ENCODE measurements at regions not wholly inside any gene's neighbourhood (a gene's known extent, or its start where the extent isn't known, plus 50 kb on each side); places are given as distances from the start of the nearest gene placed in this dataset.
A peak's percentile ranks its signal among the peaks of the same experiment; 100 is the strongest.
"Not testable (repeated sequence)": the region's sequence is repeated elsewhere in the genome, so short reads cannot be mapped to it uniquely, and the experiment has no call there.

GRCh38 chr4:181896614-181897013, 346.6 kb upstream of the TENM3 start:
- Histone ChIP-seq H3K4me3 (ENCODE audit: insufficient read depth, low read depth, low read length) (no peak overlapping the region), H3K27me3 (ENCODE audit: control insufficient read depth, insufficient read depth, low read length) (no peaks in the 10 kb centered on the region), H3K36me3 (replicated peaks; ENCODE audit: control insufficient read depth, insufficient read depth, low read length) (no peaks in the 10 kb centered on the region)
- no peak for DNase-seq

DNA sequence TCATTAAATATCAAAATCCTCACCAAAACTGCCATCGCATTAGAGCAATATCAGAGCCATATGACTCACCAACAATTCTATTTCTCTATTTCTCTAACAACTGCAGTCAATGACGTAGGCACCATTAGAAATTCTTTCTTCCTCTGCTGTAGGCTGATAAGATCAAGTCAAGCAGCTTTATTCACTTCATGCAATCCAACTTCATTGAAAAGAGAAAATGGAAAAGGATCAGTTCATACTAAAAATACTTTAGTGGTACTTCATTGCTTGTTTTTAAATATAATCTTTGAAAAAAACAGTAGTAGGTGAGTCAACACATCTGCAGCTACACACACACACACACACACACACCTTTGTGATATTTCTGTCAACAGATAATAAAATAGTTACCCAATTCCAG, 345.3 kb upstream of the TENM3 start:
- DNase-seq, result no peak
- H3K27me3 ChIP-seq (ENCODE audit: control insufficient read depth, insufficient read depth, low read length), result no peaks in the 10 kb centered on the region
- H3K4me3 ChIP-seq (ENCODE audit: insufficient read depth, low read depth, low read length), result no peak overlapping the region
- H3K36me3 ChIP-seq (replicated peaks; ENCODE audit: control insufficient read depth, insufficient read depth, low read length), result no peaks in the 10 kb centered on the region

DNA sequence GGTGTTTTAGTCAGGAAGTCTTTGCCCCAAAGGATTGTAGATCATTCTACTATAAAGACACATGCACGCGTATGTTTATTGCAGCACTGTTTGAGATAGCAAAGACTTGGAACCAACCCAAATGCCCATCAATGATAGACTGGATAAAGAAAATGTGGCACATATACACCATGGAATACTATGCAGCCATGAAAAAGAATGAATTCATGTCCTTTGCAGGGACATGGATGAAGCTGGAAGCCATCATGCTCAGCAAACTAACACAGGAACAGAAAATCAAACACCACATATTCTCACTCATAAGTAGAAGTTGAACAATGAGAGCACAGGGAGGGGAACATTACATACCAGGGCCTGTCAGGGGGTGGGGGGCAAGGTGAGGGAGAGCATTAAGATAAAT, 340.8 kb upstream of the TENM3 start:
- not testable (repeated sequence) for H3K4me3 ChIP-seq (ENCODE audit: insufficient read depth, low read depth, low read length); H3K36me3 ChIP-seq (replicated peaks; ENCODE audit: control insufficient read depth, insufficient read depth, low read length); DNase-seq

DNA sequence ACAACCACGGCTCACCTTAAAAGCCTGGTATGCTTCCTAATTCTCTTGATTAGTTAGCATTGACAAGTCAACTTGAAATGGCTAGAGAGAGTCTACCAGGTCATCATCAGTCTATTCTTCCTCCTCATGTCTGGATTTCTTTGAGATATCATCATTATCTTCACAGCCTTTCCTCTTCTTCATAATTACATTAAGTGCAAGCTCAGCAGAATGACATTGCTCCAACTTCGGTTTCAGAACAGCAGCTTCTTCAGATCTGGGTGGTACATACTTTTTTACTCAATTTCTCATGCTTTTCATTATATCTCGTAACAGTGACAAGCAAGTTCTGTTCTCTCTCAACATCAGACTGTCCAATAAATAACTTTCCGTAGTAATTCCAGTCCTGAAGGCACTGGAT, 337.5 kb upstream of the TENM3 start:
- no peak overlapping the region for H3K4me3 ChIP-seq (ENCODE audit: insufficient read depth, low read depth, low read length)
- no peaks in the 10 kb centered on the region for H3K27me3 ChIP-seq (ENCODE audit: control insufficient read depth, insufficient read depth, low read length)
- no peaks in the 10 kb centered on the region for H3K36me3 ChIP-seq (replicated peaks; ENCODE audit: control insufficient read depth, insufficient read depth, low read length)
- no peak for DNase-seq

More for the DNA sequence above, 340.8 kb upstream of the TENM3 start:
- not testable (repeated sequence) for H3K27me3 ChIP-seq (ENCODE audit: control insufficient read depth, insufficient read depth, low read length)

DNA sequence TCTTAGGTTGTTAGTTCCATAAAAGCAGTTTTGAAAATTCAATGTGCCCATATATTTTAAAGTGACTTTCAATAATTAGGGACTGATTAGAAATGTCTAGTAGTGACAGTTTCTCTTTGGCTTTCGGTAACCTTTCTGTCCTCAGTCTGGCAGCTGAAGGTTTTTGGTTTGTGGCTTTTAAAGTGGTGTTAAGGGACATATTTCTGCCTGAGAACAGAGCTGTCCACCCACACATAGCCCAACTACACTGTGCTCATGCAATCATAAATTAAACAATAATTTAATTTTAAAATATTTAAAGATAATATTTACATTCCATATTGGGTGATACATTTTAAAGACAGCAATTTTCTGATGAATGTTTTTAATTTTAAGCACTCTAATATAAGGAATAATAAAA, 335.0 kb upstream of the TENM3 start:
- Histone ChIP-seq H3K27me3 (ENCODE audit: control insufficient read depth, insufficient read depth, low read length) (no peaks in the 10 kb centered on the region), H3K4me3 (ENCODE audit: insufficient read depth, low read depth, low read length) (no peak overlapping the region), H3K36me3 (replicated peaks; ENCODE audit: control insufficient read depth, insufficient read depth, low read length) (no peaks in the 10 kb centered on the region)
- no peak for DNase-seq

DNA sequence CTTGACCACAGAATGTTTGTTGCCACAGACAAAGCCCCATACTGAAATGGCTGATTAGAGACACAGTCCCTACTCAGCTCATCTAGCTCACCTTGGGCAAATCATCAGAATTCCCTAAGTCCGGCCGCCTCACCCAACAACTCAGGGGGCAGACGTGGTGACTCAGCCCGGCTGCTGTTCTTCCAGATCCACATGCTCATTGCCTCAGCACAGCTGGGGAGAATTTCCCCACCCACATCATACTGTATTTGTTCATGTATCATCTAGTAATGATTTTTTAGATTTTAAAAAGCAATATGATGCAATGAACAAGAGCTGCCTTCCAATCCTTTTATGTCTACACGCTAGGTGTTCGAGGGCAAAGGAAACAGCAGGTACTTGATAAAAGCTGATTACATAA, 333.8 kb upstream of the TENM3 start:
- no peaks in the 10 kb centered on the region for H3K27me3 ChIP-seq (ENCODE audit: control insufficient read depth, insufficient read depth, low read length)
- no peak for DNase-seq
- H3K36me3 ChIP-seq (replicated peaks; ENCODE audit: control insufficient read depth, insufficient read depth, low read length), result no peaks in the 10 kb centered on the region
- no peak overlapping the region for H3K4me3 ChIP-seq (ENCODE audit: insufficient read depth, low read depth, low read length)

- no peak for DNase-seq
Measured at GRCh38 chr4:181911420-181911819, 331.8 kb upstream of the TENM3 start.

GRCh38 chr4:181933471-181933870, 309.7 kb upstream of the TENM3 start:
- H3K4me3 ChIP-seq (ENCODE audit: insufficient read depth, low read depth, low read length), result no peak overlapping the region
- DNase-seq, result no peak
- no peaks in the 10 kb centered on the region for H3K36me3 ChIP-seq (replicated peaks; ENCODE audit: control insufficient read depth, insufficient read depth, low read length)
- no peaks in the 10 kb centered on the region for H3K27me3 ChIP-seq (ENCODE audit: control insufficient read depth, insufficient read depth, low read length)

More at GRCh38 chr4:181911420-181911819, 331.8 kb upstream of the TENM3 start:
- H3K36me3 ChIP-seq (replicated peaks; ENCODE audit: control insufficient read depth, insufficient read depth, low read length), result no peaks in the 10 kb centered on the region
- no peaks in the 10 kb centered on the region for H3K27me3 ChIP-seq (ENCODE audit: control insufficient read depth, insufficient read depth, low read length)
- no peak overlapping the region for H3K4me3 ChIP-seq (ENCODE audit: insufficient read depth, low read depth, low read length)

DNA sequence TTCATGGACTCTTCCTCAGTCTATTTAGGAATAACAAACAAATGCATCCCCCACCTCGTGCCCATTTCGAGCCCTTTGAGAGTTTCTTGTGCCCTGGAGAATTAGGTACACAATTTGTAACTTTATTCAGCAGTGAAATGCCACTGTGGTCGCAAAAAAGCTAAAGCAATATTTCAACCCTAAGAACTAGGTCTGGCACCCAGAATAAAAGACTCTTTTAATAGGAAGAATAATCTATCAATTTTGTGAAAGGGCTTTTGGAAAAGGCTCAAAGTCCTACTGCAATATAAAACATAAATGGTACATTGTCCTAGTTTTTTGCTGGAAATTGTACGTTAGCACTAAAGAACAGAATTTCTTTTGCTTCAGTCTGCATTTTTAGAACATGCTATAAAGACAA, 304.6 kb upstream of the TENM3 start:
- Histone ChIP-seq H3K4me3 (ENCODE audit: insufficient read depth, low read depth, low read length) (no peak overlapping the region), H3K36me3 (replicated peaks; ENCODE audit: control insufficient read depth, insufficient read depth, low read length) (no peaks in the 10 kb centered on the region), H3K27me3 (ENCODE audit: control insufficient read depth, insufficient read depth, low read length) (no peaks in the 10 kb centered on the region)
- DNase-seq, result no peak

DNA sequence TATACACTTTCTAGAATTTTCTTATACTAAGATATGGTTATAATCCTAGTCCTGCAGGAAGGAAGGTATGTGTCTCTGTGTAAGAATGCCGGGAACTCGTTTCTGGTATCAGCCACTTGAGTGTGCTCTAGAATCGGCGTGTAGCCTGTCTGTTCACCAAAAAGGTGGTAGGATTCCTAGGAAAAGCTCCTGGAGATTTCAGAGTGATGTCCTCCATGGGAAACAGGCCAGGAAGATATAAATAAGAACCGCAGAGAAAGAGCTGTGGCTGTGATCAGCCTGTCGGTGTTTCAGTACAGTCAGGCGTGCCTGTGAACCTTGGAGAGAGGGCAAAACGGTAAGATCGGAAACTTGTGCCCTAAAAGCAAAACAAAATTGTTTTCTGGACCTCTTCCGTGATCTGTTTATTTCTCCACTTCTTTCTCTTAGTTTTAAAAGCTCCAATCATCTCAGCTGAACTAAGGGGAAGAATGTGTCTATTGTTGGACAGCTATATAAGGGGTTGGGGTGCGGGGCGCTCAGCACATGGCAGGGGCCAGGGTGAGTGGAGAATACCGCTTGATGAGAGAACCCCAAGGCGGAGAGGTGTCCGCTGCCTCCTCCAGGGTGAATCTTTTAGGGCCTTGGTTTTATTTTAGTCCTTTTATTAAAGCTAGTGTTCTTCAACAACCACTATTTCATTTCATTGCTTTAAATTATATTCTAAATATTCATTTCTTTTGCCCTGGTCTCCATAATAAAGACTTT, 303.8 kb upstream of the TENM3 start:
- Histone ChIP-seq H3K27me3 (ENCODE audit: control insufficient read depth, insufficient read depth, low read length) (no peaks in the 10 kb centered on the region), H3K4me3 (ENCODE audit: insufficient read depth, low read depth, low read length) (no peak overlapping the region), H3K36me3 (replicated peaks; ENCODE audit: control insufficient read depth, insufficient read depth, low read length) (no peaks in the 10 kb centered on the region)
- peak; percentile 15 for DNase-seq

DNA sequence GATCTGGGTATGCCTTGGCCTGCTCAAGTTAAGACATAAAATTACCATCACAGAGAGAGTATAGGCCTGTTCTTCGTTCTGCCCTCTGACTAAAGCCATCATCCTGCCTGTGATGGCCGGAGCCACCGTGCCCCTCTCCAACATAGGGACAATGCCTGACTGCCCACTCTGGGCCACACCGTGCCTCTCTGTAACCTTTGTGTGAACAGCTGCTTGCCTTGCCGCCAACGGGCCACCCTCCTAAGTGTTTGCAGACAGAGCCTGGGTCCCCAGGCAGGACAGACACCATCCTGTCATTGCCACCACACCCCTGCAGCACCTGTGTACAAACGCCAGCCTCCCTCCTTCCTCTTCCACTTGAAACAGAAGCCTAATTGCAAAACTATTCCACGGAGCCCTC, 298.7 kb upstream of the TENM3 start:
- no peaks in the 10 kb centered on the region for H3K27me3 ChIP-seq (ENCODE audit: control insufficient read depth, insufficient read depth, low read length)
- no peak for DNase-seq
- H3K36me3 ChIP-seq (replicated peaks; ENCODE audit: control insufficient read depth, insufficient read depth, low read length), result no peaks in the 10 kb centered on the region
- no peak overlapping the region for H3K4me3 ChIP-seq (ENCODE audit: insufficient read depth, low read depth, low read length)

DNA sequence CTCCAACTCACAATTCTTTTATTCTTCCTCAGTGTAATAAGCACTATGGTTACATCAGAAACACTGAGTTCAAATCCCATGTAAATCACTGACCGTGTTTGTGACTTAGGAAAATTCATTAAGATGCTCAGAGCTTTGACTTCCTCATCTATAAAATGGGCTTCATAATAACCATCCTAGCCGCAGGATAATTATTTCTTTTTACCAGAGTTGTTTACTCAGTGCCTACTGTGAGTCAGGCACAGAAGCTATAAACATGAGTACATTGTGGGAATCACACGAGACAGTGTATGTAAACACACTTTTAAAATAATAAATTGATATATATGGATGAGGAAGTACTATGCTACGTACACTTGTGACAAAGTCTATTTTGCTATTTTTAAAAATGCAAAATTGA, 296.3 kb upstream of the TENM3 start:
- no peak for DNase-seq
- Histone ChIP-seq H3K36me3 (replicated peaks; ENCODE audit: control insufficient read depth, insufficient read depth, low read length) (no peaks in the 10 kb centered on the region), H3K27me3 (ENCODE audit: control insufficient read depth, insufficient read depth, low read length) (no peaks in the 10 kb centered on the region), H3K4me3 (ENCODE audit: insufficient read depth, low read depth, low read length) (no peak overlapping the region)

DNA sequence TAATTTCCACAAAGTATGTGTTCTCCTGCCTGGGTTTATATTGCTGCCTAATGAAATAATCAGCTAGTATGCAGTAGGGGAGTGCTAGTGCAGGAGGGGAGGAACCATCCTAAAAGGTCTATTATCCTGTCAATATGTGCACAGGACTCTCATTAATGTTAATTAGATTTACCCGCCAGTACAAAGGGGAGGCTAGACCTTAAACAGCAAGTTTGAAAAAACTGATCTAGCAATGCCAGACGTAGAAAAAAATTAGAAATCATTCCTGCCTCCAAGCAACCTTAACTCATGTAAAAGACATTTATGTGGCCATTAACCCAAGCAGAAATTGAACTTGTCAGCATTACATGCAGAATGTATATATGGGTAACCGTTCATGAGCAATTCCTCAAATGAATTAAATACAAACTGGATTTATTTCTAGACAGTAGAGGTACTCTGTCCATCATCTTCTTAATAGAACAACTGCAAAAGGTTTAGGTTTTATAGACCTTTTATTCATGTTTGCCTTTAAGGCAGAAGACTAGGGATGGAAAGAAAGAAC, 294.3 kb upstream of the TENM3 start:
- H3K4me3 ChIP-seq (ENCODE audit: insufficient read depth, low read depth, low read length), result no peak overlapping the region
- H3K27me3 ChIP-seq (ENCODE audit: control insufficient read depth, insufficient read depth, low read length), result no peaks in the 10 kb centered on the region
- no peak for DNase-seq
- H3K36me3 ChIP-seq (replicated peaks; ENCODE audit: control insufficient read depth, insufficient read depth, low read length), result no peaks in the 10 kb centered on the region

GRCh38 chr4:181949704-181950312, 293.4 kb upstream of the TENM3 start:
- Histone ChIP-seq H3K4me3 (ENCODE audit: insufficient read depth, low read depth, low read length) (no peak overlapping the region), H3K27me3 (ENCODE audit: control insufficient read depth, insufficient read depth, low read length) (no peaks in the 10 kb centered on the region), H3K36me3 (replicated peaks; ENCODE audit: control insufficient read depth, insufficient read depth, low read length) (no peaks in the 10 kb centered on the region)
- DNase-seq, result no peak

- Histone ChIP-seq H3K4me3 (ENCODE audit: insufficient read depth, low read depth, low read length) (no peak overlapping the region), H3K27me3 (ENCODE audit: control insufficient read depth, insufficient read depth, low read length) (no peaks in the 10 kb centered on the region), H3K36me3 (replicated peaks; ENCODE audit: control insufficient read depth, insufficient read depth, low read length) (no peaks in the 10 kb centered on the region)
- DNase-seq, result no peak
Measured at GRCh38 chr4:181950372-181951127, 292.7 kb upstream of the TENM3 start.

Data from H7 (cell line).